Bronchial epithelial cell (primary cell): ENCODE measurements at regions not wholly inside any gene's neighbourhood (a gene's known extent, or its start where the extent isn't known, plus 50 kb on each side); places are given as distances from the start of the nearest gene placed in this dataset.

Source experiments
- DNase-seq: peaks from one replicate; pipeline ENCODE4 v3.0.0-alpha.2; 2010; ENCODE audit warnings: low read depth
- FAIRE-seq: peaks from 2 replicates; lab custom pipeline; 2011; peaks lifted over from hg19 to GRCh38; lab: Jason Lieb, UNC
- H3K27me3 ChIP-seq: 2 replicates; pipeline ENCODE4 v1.5.1; 2011; ENCODE audit warnings: low read length; ENCODE audit not compliant: control insufficient read depth, insufficient read depth
- H3K36me3 ChIP-seq: 2 replicates; pipeline ENCODE4 v1.5.1; 2011; ENCODE audit warnings: low read length; ENCODE audit not compliant: control insufficient read depth, insufficient read depth
- H3K4me3 ChIP-seq: 2 replicates; pipeline ENCODE4 v1.5.1; 2011; ENCODE audit warnings: mild to moderate bottlenecking, low read depth, low read length, control low read depth
- TF ChIP-seq, protein P1 (sequence below): IDR thresholded peaks from 2 replicates; pipeline ENCODE4 v1.5.1; 2011; ENCODE audit warnings: mild to moderate bottlenecking, moderate library complexity, low read length, control low read depth, inconsistent platforms; ENCODE audit not compliant: insufficient read depth, severe bottlenecking

DNA sequence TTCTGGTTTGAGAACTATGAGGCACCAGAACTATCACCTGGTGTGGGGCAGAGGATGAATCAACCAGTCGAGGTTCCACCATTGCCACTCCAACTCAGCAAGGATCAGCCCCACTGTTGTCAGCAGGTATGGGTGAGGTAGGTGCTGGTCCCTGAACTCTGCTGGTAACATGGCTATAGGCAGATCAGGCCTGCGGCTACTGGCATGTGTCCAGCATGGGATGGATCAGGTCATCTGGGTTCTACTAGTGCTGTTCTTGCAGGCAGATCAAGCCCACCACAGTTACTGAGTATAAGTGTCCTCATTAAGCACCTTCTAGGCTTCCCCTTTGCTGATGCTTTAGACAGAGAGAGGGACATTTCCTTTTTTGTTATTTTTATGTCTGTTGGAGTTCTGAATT, 71.7 kb downstream of the GABRA6 start:
- H3K27me3 ChIP-seq = no peaks in the 10 kb centered on the region
- H3K4me3 ChIP-seq = no peak overlapping the region
- FAIRE-seq (no peak), DNase-seq (no peak)
- no peaks in the 10 kb centered on the region for H3K36me3 ChIP-seq
- TF ChIP-seq, protein P1, sequence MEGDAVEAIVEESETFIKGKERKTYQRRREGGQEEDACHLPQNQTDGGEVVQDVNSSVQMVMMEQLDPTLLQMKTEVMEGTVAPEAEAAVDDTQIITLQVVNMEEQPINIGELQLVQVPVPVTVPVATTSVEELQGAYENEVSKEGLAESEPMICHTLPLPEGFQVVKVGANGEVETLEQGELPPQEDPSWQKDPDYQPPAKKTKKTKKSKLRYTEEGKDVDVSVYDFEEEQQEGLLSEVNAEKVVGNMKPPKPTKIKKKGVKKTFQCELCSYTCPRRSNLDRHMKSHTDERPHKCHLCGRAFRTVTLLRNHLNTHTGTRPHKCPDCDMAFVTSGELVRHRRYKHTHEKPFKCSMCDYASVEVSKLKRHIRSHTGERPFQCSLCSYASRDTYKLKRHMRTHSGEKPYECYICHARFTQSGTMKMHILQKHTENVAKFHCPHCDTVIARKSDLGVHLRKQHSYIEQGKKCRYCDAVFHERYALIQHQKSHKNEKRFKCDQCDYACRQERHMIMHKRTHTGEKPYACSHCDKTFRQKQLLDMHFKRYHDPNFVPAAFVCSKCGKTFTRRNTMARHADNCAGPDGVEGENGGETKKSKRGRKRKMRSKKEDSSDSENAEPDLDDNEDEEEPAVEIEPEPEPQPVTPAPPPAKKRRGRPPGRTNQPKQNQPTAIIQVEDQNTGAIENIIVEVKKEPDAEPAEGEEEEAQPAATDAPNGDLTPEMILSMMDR = no peak

DNA sequence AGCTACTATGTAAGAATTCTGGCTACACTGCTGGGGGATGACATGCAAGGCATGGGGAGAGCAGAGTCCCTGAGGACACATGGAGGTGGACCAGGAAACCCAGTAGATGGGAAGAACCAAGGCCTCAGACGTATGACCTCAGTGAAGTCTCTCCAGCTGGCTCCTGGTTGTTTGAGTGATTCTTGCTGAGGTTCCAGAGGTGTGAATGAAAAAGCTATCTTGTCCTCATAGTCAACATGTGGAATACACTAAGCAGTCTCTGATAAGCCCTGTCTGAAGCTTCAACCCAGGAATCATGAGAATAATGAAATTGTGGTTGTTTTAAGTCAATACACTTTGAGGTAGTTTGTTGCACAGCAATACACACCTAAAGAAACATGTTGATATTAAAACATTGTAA, 78.0 kb downstream of the GABRA6 start:
- Histone ChIP-seq H3K4me3 (no peak overlapping the region), H3K36me3 (no peaks in the 10 kb centered on the region), H3K27me3 (no peaks in the 10 kb centered on the region)
- TF ChIP-seq, protein P1 = no peak
- FAIRE-seq = peak; percentile 87
- DNase-seq = no peak

DNA sequence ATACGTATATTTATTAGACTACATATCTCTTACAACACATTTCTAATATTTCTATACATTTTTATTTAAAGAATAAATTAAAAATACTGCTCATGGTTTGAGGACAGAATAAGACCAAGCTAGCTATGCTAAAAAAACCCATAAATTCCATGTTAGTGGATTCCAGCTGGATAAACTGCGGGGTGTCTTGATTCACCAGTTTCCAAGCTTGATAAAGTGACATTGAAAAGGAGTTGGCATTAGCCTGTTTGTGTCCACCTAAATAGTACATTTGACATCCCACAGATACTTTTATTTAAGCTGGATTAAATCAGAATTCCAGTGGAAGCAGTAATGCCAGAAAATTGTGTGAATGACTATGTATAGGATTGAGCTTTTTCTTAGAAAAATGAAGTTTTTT, 80.1 kb downstream of the GABRA6 start:
- TF ChIP-seq, protein P1 = no peak
- no peak for FAIRE-seq
- Histone ChIP-seq H3K27me3 (no peaks in the 10 kb centered on the region), H3K4me3 (no peak overlapping the region), H3K36me3 (no peaks in the 10 kb centered on the region)
- DNase-seq = no peak

DNA sequence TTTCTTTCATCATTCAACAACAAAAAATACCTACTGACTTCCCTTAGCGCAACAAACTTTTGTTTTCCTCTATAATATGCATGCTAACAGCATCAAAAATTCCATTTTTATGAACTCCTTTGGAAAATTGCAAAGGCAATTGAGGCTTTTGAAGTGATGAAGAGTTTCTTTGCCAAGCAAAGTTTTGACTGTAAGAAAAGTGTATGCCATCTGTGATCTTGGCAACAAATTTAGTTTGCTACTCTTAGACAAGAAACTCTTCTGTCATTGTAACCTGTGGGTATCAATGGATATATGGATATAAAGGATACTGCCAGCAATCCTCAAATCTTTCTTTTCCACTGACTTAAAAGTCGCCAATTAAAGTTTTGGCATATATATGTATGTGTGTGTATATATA, 72.0 kb upstream of the GABRA1 start:
- Histone ChIP-seq H3K4me3 (no peak overlapping the region), H3K27me3 (no peaks in the 10 kb centered on the region), H3K36me3 (no peaks in the 10 kb centered on the region)
- DNase-seq (no peak), FAIRE-seq (no peak)
- TF ChIP-seq, protein P1 = no peak

DNA sequence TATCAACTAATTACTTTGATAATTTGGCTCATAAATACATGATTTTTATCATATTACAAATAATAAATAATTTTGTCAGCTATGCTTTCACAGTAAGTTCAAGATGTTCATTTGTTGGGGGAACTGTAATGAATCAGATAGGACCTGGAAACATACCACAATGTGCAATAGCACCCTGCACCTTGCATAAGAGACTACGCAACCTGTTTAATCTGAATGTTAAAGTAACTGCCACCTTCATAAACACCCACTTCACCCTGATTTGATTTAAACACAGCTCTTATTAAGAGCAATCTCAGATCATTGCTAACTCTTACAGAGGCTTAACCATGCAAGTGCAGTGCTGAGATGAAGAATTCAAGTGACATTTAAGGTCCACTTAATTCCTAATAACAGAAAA, 69.1 kb upstream of the GABRA1 start:
- TF ChIP-seq, protein P1 = no peak
- no peaks in the 10 kb centered on the region for H3K36me3 ChIP-seq
- FAIRE-seq = no peak
- no peak overlapping the region for H3K4me3 ChIP-seq
- no peak for DNase-seq
- no peaks in the 10 kb centered on the region for H3K27me3 ChIP-seq

DNA sequence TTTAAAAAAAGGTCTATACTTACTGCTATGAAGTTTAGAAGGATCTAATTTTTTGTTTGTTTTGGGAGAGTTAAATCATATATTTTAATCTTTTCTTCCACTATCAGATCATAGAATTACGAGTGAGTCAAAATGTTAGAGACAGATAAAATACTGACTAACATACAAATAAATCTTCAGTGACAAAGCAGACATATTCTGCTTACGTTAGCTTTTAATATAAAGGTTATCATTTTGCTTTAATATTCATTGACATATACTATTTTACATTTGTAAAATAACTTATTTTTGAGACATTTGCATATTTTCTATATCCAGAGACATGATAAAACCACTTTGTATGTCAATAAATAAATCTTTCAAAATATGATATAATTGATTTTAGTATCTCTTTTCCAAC, 64.6 kb upstream of the GABRA1 start:
- FAIRE-seq (no peak), DNase-seq (no peak)
- Histone ChIP-seq H3K27me3 (no peaks in the 10 kb centered on the region), H3K4me3 (no peak overlapping the region), H3K36me3 (no peaks in the 10 kb centered on the region)
- TF ChIP-seq, protein P1 = no peak
